ENCODE measurements at regions not wholly inside any gene's neighbourhood (a gene's known extent, or its start where the extent isn't known, plus 50 kb on each side); places are given as distances from the start of the nearest gene placed in this dataset.

DNA sequence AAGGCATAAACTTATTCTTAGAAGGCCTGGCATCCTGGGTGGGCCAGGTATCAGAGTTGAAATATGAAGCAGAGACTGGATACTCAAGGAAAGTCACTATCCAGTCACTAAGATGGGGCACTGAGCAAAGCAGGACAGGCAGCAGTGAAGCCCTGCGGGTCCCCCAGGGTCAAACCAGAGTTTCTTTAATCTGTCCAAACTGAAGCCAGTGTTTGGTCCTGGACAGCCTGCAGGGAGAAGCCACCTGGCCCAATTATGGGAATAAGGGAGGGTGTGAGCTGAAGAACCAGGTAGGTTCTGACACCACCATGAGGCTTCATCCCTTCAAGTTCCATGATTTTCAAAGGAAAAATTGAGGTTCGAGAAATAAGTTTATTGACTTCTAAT lies 109.7 kb upstream of the FOXN2 start (continued):
- TF ChIP-seq FOXA1 (IDR thresholded peaks at IDR 0.05) (no peak), FOXA1 (CRISPR knock-in tag; IDR thresholded peaks at IDR 0.05) (no peak), ZBTB3 (CRISPR knock-in tag; IDR thresholded peaks at IDR 0.05; ENCODE audit: borderline replicate concordance, low read depth) (no peak)

DNA sequence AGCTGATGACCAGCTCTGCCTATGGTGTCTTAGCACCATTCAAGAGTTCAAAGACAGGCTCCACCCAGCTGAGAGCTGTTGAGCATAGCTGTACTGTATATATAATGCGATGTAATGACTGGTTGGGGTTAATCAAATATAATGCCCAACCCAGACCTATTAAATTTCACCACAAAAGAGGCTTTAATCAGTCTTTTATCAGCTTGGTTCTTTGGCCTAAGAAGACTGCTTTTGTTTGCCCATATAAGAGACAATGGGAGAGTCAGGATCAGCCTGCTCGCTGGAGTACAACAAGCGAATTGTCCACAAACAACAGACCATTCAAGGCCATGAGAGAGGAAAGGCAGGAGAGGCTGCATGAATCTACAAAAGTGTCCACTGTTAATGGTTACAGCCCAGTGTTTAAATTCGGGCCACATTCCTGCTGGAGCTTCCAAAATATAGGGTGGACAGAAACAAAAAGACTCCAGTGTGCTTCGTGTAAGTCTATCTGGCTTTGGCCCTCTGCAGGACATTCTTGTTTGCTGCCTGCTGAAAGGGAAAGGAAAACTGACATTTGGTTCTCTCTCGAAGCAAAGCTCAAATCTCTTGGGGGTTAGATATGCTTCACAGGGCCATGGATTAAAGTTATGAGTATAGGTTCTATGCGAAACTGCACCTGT lies 109.2 kb upstream of the FOXN2 start:
- peak; percentile 85 for FAIRE-seq
- TF ChIP-seq KLF12 (CRISPR knock-in tag; IDR thresholded peaks at IDR 0.05; ENCODE audit: borderline replicate concordance) = no peak
- TF ChIP-seq THAP11 (CRISPR knock-in tag; IDR thresholded peaks at IDR 0.05) = peak; percentile 58
- TF ChIP-seq ZSCAN31 (CRISPR knock-in tag; IDR thresholded peaks at IDR 0.05; ENCODE audit: low read depth) = peak; percentile 71; the same call in 1 of the 2 replicates
- TF ChIP-seq ZNF430 (CRISPR knock-in tag; IDR thresholded peaks at IDR 0.05) = peak; percentile 72; the same call in 1 of the 2 replicates
- TF ChIP-seq, protein P1, sequence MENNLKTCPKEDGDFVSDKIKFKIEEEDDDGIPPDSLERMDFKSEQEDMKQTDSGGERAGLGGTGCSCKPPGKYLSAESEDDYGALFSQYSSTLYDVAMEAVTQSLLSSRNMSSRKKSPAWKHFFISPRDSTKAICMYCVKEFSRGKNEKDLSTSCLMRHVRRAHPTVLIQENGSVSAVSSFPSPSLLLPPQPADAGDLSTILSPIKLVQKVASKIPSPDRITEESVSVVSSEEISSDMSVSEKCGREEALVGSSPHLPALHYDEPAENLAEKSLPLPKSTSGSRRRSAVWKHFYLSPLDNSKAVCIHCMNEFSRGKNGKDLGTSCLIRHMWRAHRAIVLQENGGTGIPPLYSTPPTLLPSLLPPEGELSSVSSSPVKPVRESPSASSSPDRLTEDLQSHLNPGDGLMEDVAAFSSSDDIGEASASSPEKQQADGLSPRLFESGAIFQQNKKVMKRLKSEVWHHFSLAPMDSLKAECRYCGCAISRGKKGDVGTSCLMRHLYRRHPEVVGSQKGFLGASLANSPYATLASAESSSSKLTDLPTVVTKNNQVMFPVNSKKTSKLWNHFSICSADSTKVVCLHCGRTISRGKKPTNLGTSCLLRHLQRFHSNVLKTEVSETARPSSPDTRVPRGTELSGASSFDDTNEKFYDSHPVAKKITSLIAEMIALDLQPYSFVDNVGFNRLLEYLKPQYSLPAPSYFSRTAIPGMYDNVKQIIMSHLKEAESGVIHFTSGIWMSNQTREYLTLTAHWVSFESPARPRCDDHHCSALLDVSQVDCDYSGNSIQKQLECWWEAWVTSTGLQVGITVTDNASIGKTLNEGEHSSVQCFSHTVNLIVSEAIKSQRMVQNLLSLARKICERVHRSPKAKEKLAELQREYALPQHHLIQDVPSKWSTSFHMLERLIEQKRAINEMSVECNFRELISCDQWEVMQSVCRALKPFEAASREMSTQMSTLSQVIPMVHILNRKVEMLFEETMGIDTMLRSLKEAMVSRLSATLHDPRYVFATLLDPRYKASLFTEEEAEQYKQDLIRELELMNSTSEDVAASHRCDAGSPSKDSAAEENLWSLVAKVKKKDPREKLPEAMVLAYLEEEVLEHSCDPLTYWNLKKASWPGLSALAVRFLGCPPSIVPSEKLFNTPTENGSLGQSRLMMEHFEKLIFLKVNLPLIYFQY (CRISPR knock-in tag; IDR thresholded peaks at IDR 0.05; ENCODE audit: borderline replicate concordance) = no peak
- TF ChIP-seq REXO4 (CRISPR knock-in tag; IDR thresholded peaks at IDR 0.05; ENCODE audit: borderline replicate concordance) = no peak
- no peak for TF ChIP-seq POLR2AphosphoS2 (IDR thresholded peaks at IDR 0.05; ENCODE audit: low read depth, low read length)
- TF ChIP-seq, protein P2, sequence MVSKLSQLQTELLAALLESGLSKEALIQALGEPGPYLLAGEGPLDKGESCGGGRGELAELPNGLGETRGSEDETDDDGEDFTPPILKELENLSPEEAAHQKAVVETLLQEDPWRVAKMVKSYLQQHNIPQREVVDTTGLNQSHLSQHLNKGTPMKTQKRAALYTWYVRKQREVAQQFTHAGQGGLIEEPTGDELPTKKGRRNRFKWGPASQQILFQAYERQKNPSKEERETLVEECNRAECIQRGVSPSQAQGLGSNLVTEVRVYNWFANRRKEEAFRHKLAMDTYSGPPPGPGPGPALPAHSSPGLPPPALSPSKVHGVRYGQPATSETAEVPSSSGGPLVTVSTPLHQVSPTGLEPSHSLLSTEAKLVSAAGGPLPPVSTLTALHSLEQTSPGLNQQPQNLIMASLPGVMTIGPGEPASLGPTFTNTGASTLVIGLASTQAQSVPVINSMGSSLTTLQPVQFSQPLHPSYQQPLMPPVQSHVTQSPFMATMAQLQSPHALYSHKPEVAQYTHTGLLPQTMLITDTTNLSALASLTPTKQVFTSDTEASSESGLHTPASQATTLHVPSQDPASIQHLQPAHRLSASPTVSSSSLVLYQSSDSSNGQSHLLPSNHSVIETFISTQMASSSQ (IDR thresholded peaks at IDR 0.05; ENCODE audit: low read depth) = no peak
- TF ChIP-seq, protein P2 (CRISPR knock-in tag; IDR thresholded peaks at IDR 0.05; ENCODE audit: borderline replicate concordance) = peak; percentile 94; the same call in 1 of the 2 replicates
- TF ChIP-seq ZNF160 (CRISPR knock-in tag; IDR thresholded peaks at IDR 0.05) = no peak

More for the DNA sequence above, 109.2 kb upstream of the FOXN2 start:
- H3K9me3 ChIP-seq (ENCODE audit: low read length) = no peaks in the 10 kb centered on the region
- intact Hi-C loops (cut with micrococcal nuclease; ENCODE audit: unreplicated experiment) = loop anchor here (1.0 to 2.0 kb wide), 2 partner anchors 15 to 216 kb away; no protein-coding TSS in a partner anchor
- in situ Hi-C loops (cut with HindIII; ENCODE audit: extremely low pct_ligation_motif_present, low pct_unique_long_range_greater_than_20kb) = loop anchor here (25.0 kb wide), 1 partner anchor 207 kb away; no protein-coding TSS in a partner anchor
- WGBS (ENCODE audit: low lambda C conversion rate) = 2% methylated on average over 7 of the region's 7 CpGs
- ChIA-PET CTCF (ENCODE audit: low intra/inter-chr PET ratio, low total read pairs) (no interaction called here), POLR2A (interaction anchor here (0.7 to 1.8 kb wide), 4 partner anchors 14 to 92 kb away, joined by 3 to 7 read pairs (median 6); no protein-coding TSS in a partner anchor)
- H3K4me1 ChIP-seq (ENCODE audit: insufficient read depth, low read length) = peaks cover 74% of the 10 kb centered on the region
- BruUV-seq (replicated peaks) = no TSS peak
- no peaks in the 10 kb centered on the region for H3K36me3 ChIP-seq (replicated peaks in 1 of 2; ENCODE audit: control insufficient read depth in 1 of 2, insufficient read depth in 2 of 2, low read length in 2 of 2)
- ATAC-seq (peak; percentile 97), DNase-seq (ENCODE audit: low spot score) (peak; percentile 97)
- no peaks in the 10 kb centered on the region for H4K20me1 ChIP-seq (ENCODE audit: insufficient read depth, low read length)
- peak overlapping the region; percentile 71 for H3K27ac ChIP-seq (ENCODE audit: extremely low read length, insufficient read depth, low read length)
- H3K4me3 ChIP-seq (replicated peaks in 1 of 3; ENCODE audit: insufficient read depth in 1 of 3, low read depth in 2 of 3, low read length in 3 of 3) = peak overlapping the region; percentile 26 to 55 (median 34)
- H2AFZ ChIP-seq (ENCODE audit: low read length) = peak overlapping the region; percentile 85
- no peaks in the 10 kb centered on the region for H3K79me2 ChIP-seq (ENCODE audit: insufficient read depth, low read length)
- no peaks in the 10 kb centered on the region for H3K27me3 ChIP-seq (ENCODE audit: control insufficient read depth in 1 of 2, insufficient read depth in 2 of 2, low read length in 2 of 2)
- H3K4me2 ChIP-seq (ENCODE audit: low read depth, low read length) = peak overlapping the region; percentile 80
- peak overlapping the region; percentile 64 for H3K9ac ChIP-seq (ENCODE audit: insufficient read depth, low read depth, low read length)
